GM18520 (cell line): ENCODE measurements at regions not wholly inside any gene's neighbourhood (a gene's known extent, or its start where the extent isn't known, plus 50 kb on each side); places are given as distances from the start of the nearest gene placed in this dataset.

Source experiments
- ATAC-seq: cut with Tn5 transposase; IDR thresholded peaks from one replicate; pipeline ENCODE4 v1.9.1; 2021; ENCODE audit not compliant: unreplicated experiment

- ATAC-seq = no peak
Measured at GRCh38 chr5:97388794-97389193, 205.7 kb upstream of the RIOK2 start.

GRCh38 chr5:97400537-97400936 lies 217.5 kb upstream of the RIOK2 start:
- no peak for ATAC-seq

- no peak for ATAC-seq
Measured at GRCh38 chr5:97405941-97406340, 222.9 kb upstream of the RIOK2 start.

GRCh38 chr5:97406946-97407676 lies 224.1 kb upstream of the RIOK2 start:
- no peak for ATAC-seq

GRCh38 chr5:97408331-97408730 lies 225.3 kb upstream of the RIOK2 start:
- ATAC-seq = no peak

- ATAC-seq = no peak
Measured at GRCh38 chr5:97412959-97413358, 229.9 kb upstream of the RIOK2 start.

- no peak for ATAC-seq
Measured at GRCh38 chr5:97417986-97418385, 234.9 kb upstream of the RIOK2 start.

GRCh38 chr5:97418462-97418861 lies 235.4 kb upstream of the RIOK2 start:
- no peak for ATAC-seq

GRCh38 chr5:97420646-97421045 lies 237.6 kb upstream of the RIOK2 start:
- no peak for ATAC-seq

GRCh38 chr5:97422678-97423077 lies 239.6 kb upstream of the RIOK2 start:
- ATAC-seq = no peak

- no peak for ATAC-seq
Measured at GRCh38 chr5:97425511-97425910, 242.5 kb upstream of the RIOK2 start.

- no peak for ATAC-seq
Measured at GRCh38 chr5:97427235-97427634, 244.2 kb upstream of the RIOK2 start.

GRCh38 chr5:97434021-97434420 lies 251.0 kb upstream of the RIOK2 start:
- no peak for ATAC-seq

- ATAC-seq = no peak
Measured at GRCh38 chr5:97436405-97436804, 253.4 kb upstream of the RIOK2 start.

GRCh38 chr5:97443740-97444139 lies 260.7 kb upstream of the RIOK2 start:
- ATAC-seq = no peak

GRCh38 chr5:97449172-97449571 lies 266.1 kb upstream of the RIOK2 start:
- ATAC-seq = peak; percentile 61

- ATAC-seq = no peak
Measured at GRCh38 chr5:97452646-97453045, 269.6 kb upstream of the RIOK2 start.

- no peak for ATAC-seq
Measured at GRCh38 chr5:97453263-97453662, 270.2 kb upstream of the RIOK2 start.

GRCh38 chr5:97454015-97454414 lies 271.0 kb upstream of the RIOK2 start:
- no peak for ATAC-seq

- ATAC-seq = no peak
Measured at GRCh38 chr5:97455996-97456395, 272.9 kb upstream of the RIOK2 start.

GRCh38 chr5:97458851-97459250 lies 275.8 kb upstream of the RIOK2 start:
- no peak for ATAC-seq

- no peak for ATAC-seq
Measured at GRCh38 chr5:97471951-97472350, 288.9 kb upstream of the RIOK2 start.

GRCh38 chr5:97475847-97476246 lies 292.8 kb upstream of the RIOK2 start:
- ATAC-seq = no peak
